HCT116 (cell line): ENCODE measurements at regions not wholly inside any gene's neighbourhood (a gene's known extent, or its start where the extent isn't known, plus 50 kb on each side); places are given as distances from the start of the nearest gene placed in this dataset.

ENCODE experiments used
- EZH2 ChIP-seq: fragments of 200-600 bp; sonication (generic); IDR thresholded peaks from 2 replicates; pipeline ENCODE4 v1.6.1; 2017; ENCODE audit warnings: antibody characterized with exemption, mixed run types
- POLR2A ChIP-seq: IDR thresholded peaks from 2 replicates; pipeline ENCODE4 v1.7.0; 2011; ENCODE audit warnings: borderline replicate concordance; ENCODE audit not compliant: insufficient read depth, insufficient read length; ENCODE audit errors: extremely low read depth
- POLR2AphosphoS5 ChIP-seq: IDR thresholded peaks from 2 replicates; pipeline ENCODE4 v1.6.1; 2011; ENCODE audit warnings: mild to moderate bottlenecking, low read depth, low read length, moderate library complexity
- TF ChIP-seq, protein P1 (sequence below), 3 experiments: fragments of 200-600 bp in 1 of 3; sonication (generic) in 1 of 3; IDR thresholded peaks in 2 of 3; conservative IDR thresholded peaks in 1 of 3; 2 replicates each; pipeline ENCODE4 v1.5.1; 2012 to 2017; ENCODE audit warnings: low read depth in 2 of 3, low read length in 2 of 3, antibody characterized with exemption in 1 of 3, borderline replicate concordance in 1 of 3, control low read depth in 1 of 3, mild to moderate bottlenecking in 1 of 3, mixed read lengths in 1 of 3, mixed run types in 1 of 3, moderate library complexity in 1 of 3; ENCODE audit not compliant: insufficient read depth in 1 of 3

DNA sequence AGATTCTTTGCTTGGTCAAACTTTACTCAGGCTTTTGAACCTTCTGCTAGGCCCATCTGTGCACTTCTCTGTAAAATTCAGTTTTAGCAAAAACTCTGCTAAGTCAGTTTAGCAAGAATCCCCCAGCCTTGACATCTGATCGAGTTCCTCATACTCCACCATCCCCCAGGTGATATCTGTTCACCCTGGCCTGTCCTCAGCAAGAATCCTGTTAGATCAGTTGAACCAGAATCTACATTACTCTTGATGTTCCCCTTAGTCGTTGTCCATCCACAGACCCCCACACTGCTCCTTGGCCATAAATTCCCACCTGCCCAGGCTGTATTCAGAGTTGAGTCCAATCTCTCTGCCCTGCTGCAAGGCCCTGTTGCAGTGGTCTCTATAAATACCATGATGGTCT is 162.6 kb downstream of the ZNF674 start:
- TF ChIP-seq POLR2A (no peak), POLR2AphosphoS5 (no peak), EZH2 (no peak)
- TF ChIP-seq, protein P1, sequence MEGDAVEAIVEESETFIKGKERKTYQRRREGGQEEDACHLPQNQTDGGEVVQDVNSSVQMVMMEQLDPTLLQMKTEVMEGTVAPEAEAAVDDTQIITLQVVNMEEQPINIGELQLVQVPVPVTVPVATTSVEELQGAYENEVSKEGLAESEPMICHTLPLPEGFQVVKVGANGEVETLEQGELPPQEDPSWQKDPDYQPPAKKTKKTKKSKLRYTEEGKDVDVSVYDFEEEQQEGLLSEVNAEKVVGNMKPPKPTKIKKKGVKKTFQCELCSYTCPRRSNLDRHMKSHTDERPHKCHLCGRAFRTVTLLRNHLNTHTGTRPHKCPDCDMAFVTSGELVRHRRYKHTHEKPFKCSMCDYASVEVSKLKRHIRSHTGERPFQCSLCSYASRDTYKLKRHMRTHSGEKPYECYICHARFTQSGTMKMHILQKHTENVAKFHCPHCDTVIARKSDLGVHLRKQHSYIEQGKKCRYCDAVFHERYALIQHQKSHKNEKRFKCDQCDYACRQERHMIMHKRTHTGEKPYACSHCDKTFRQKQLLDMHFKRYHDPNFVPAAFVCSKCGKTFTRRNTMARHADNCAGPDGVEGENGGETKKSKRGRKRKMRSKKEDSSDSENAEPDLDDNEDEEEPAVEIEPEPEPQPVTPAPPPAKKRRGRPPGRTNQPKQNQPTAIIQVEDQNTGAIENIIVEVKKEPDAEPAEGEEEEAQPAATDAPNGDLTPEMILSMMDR (IDR thresholded peaks at IDR 0.05 in 2 of 3, conservative IDR thresholded peaks at IDR 0.05 in 1 of 3; ENCODE audit: borderline replicate concordance in 1 of 3, insufficient read depth in 1 of 3, low read depth in 2 of 3, low read length in 2 of 3) = no peak
